ENCODE measurements at regions not wholly inside any gene's neighbourhood (a gene's known extent, or its start where the extent isn't known, plus 50 kb on each side); places are given as distances from the start of the nearest gene placed in this dataset.

DNA sequence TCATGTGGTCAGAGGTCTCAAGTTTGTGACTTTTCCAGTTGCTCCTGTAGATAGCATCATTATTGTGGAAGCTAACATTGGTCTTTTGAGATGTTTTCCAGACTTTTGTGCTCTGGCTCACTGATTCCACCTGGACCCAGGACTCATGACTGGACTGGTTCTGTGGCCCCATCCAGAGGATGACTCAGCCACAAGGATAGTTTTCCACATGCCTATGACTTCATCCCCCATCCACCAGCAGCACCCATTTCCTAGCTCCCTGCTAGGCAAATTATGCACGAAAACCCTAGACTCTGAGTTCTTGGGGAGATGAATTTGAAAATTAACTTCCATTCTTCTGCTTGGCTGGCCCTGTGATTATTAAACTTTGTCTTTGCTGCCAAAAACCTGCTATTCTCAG, 949.3 kb downstream of the MRPL39 start:
- Mint-ChIP-seq H3K27me3 (no peaks in the 10 kb centered on the region), H3K36me3 (ENCODE audit: insufficient read depth) (no peaks in the 10 kb centered on the region), H3K4me1 (ENCODE audit: low read depth) (no peaks in the 10 kb centered on the region), H3K9me3 (ENCODE audit: low read depth) (peaks cover 17% of the 10 kb centered on the region), H3K4me3 (ENCODE audit: low read depth) (no peak overlapping the region), H3K27ac (no peak overlapping the region)
- TF ChIP-seq, protein P1, sequence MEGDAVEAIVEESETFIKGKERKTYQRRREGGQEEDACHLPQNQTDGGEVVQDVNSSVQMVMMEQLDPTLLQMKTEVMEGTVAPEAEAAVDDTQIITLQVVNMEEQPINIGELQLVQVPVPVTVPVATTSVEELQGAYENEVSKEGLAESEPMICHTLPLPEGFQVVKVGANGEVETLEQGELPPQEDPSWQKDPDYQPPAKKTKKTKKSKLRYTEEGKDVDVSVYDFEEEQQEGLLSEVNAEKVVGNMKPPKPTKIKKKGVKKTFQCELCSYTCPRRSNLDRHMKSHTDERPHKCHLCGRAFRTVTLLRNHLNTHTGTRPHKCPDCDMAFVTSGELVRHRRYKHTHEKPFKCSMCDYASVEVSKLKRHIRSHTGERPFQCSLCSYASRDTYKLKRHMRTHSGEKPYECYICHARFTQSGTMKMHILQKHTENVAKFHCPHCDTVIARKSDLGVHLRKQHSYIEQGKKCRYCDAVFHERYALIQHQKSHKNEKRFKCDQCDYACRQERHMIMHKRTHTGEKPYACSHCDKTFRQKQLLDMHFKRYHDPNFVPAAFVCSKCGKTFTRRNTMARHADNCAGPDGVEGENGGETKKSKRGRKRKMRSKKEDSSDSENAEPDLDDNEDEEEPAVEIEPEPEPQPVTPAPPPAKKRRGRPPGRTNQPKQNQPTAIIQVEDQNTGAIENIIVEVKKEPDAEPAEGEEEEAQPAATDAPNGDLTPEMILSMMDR (IDR thresholded peaks at IDR 0.05; ENCODE audit: unreplicated experiment) = no peak
- no peak for DNase-seq (ENCODE audit: low spot score, unreplicated experiment)

GRCh38 chr21:24649691-24650090, 957.6 kb downstream of the MRPL39 start:
- Mint-ChIP-seq H3K4me1 (ENCODE audit: low read depth) (no peaks in the 10 kb centered on the region), H3K27me3 (no peaks in the 10 kb centered on the region), H3K36me3 (ENCODE audit: insufficient read depth) (no peaks in the 10 kb centered on the region), H3K4me3 (ENCODE audit: low read depth) (no peak overlapping the region), H3K9me3 (ENCODE audit: low read depth) (peaks cover 15% of the 10 kb centered on the region), H3K27ac (no peak overlapping the region)
- TF ChIP-seq, protein P1 (IDR thresholded peaks at IDR 0.05; ENCODE audit: unreplicated experiment) = no peak
- DNase-seq (ENCODE audit: low spot score, unreplicated experiment) = no peak

- Mint-ChIP-seq H3K27me3 (no peaks in the 10 kb centered on the region), H3K36me3 (ENCODE audit: insufficient read depth) (no peaks in the 10 kb centered on the region), H3K27ac (no peak overlapping the region), H3K9me3 (ENCODE audit: low read depth) (peaks cover 22% of the 10 kb centered on the region), H3K4me3 (ENCODE audit: low read depth) (no peak overlapping the region), H3K4me1 (ENCODE audit: low read depth) (peaks cover 2% of the 10 kb centered on the region)
- no peak for DNase-seq (ENCODE audit: low spot score, unreplicated experiment)
- TF ChIP-seq, protein P1 (IDR thresholded peaks at IDR 0.05; ENCODE audit: unreplicated experiment) = no peak
These were observed 970.6 kb downstream of the MRPL39 start for GRCh38 chr21:24636696-24637095.

- no peak overlapping the region for H3K27ac Mint-ChIP-seq
- TF ChIP-seq, protein P1 (IDR thresholded peaks at IDR 0.05; ENCODE audit: unreplicated experiment) = no peak
- H3K27me3 Mint-ChIP-seq = no peaks in the 10 kb centered on the region
These were observed 972.5 kb downstream of the MRPL39 start for GRCh38 chr21:24634749-24635148.

GRCh38 chr21:24628536-24628935, 978.7 kb downstream of the MRPL39 start:
- TF ChIP-seq, protein P1 (IDR thresholded peaks at IDR 0.05; ENCODE audit: unreplicated experiment) = no peak
- Mint-ChIP-seq H3K9me3 (ENCODE audit: low read depth) (peaks cover 10% of the 10 kb centered on the region), H3K4me3 (ENCODE audit: low read depth) (no peak overlapping the region), H3K36me3 (ENCODE audit: insufficient read depth) (no peaks in the 10 kb centered on the region), H3K4me1 (ENCODE audit: low read depth) (no peaks in the 10 kb centered on the region), H3K27me3 (no peaks in the 10 kb centered on the region), H3K27ac (no peak overlapping the region)
- DNase-seq (ENCODE audit: low spot score, unreplicated experiment) = no peak

More at GRCh38 chr21:24634749-24635148, 972.5 kb downstream of the MRPL39 start:
- no peak for DNase-seq (ENCODE audit: low spot score, unreplicated experiment)
- H3K36me3 Mint-ChIP-seq (ENCODE audit: insufficient read depth) = no peaks in the 10 kb centered on the region
- peaks cover 2% of the 10 kb centered on the region for H3K4me1 Mint-ChIP-seq (ENCODE audit: low read depth)
- peaks cover 14% of the 10 kb centered on the region for H3K9me3 Mint-ChIP-seq (ENCODE audit: low read depth)
- no peak overlapping the region for H3K4me3 Mint-ChIP-seq (ENCODE audit: low read depth)
